Midbrain (tissue), 1 donor: ENCODE measurements at regions not wholly inside any gene's neighbourhood (a gene's known extent, or its start where the extent isn't known, plus 50 kb on each side); places are given as distances from the start of the nearest gene placed in this dataset.
"Not testable (repeated sequence)": the region's sequence is repeated elsewhere in the genome, so short reads cannot be mapped to it uniquely, and the experiment has no call there.

Source experiments
- DNase-seq: peaks from one replicate; lab custom pipeline; 2025; lab: John Stamatoyannopoulos, UW

DNA sequence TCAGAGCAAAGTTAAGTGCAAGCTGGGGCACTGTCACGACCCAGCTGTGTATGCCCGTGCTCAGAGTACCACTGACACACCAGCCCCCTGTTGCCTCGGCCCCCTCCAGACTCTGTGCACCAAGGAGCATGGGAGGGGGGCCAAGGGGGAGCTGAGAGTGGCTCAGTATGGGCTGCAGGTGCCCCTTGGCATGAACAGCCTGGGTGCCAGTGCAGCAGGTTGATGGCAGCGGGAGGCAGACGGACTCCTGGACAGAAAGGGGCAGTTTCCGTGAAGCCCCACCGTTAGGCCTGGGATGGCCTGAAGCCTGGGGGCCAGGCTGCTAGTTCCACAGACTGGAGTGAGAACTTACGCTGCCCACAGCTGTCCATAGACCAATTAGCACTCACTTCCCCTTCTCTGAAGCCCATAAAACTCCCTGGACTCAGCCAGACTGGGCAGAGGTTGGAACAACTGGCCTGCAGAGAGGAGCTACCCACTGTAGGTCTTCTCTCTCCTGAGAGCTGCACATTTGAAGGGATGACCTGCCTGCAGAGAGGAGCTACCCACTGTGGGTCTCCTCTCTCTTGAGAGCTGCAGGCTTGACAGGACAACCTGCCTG, 182.8 kb downstream of the DEPDC1B start:
- DNase-seq, result no peak

- DNase-seq, result no peak
Measured at GRCh38 chr5:60516688-60517087, 183.3 kb downstream of the DEPDC1B start.

DNA sequence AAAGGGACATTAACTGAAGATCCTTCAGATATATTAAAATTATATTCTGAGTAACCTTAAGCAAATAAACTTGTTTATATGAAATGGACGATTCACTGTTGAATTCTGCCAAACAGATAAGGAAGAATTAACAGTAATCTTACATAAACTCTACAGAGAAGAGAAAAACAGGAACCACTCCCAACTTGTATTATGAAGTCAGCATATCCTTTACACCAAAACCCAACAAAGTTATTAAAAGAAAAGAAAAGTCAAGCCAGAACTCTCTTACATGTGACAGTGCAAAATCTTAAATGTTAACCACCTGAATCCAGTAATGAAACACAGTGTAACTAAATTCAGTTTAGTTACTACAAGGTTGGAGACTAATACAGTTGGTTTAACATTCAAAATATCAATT, 185.8 kb downstream of the DEPDC1B start:
- no peak for DNase-seq

DNA sequence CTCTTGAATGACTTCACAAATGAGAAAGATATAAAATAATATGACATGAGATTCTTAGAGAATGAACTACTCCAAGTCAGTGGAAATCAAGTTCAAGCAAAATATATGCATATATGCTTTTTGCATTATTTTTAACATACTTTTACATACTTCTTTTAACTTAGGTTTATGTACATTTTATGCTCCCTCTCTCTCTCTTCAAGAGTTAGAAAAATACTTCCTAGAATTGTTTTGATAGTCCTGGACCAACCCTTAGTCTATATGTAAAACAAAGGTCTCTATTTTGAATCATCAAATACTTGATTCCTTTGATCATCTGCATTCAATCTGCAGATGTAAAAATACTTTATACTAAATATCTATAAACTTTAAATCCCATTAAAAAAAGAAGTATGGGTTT, 187.8 kb downstream of the DEPDC1B start:
- DNase-seq, result no peak

- no peak for DNase-seq
Measured at GRCh38 chr5:60510663-60511062, 189.3 kb downstream of the DEPDC1B start.

GRCh38 chr5:60510049-60510448, 189.9 kb downstream of the DEPDC1B start:
- no peak for DNase-seq

- DNase-seq, result no peak
Measured at GRCh38 chr5:60509519-60509918, 190.4 kb downstream of the DEPDC1B start.

- DNase-seq, result no peak
Measured at GRCh38 chr5:60507687-60508086, 192.3 kb downstream of the DEPDC1B start.

GRCh38 chr5:60505373-60506171, 194.4 kb downstream of the DEPDC1B start:
- DNase-seq, result no peak

DNA sequence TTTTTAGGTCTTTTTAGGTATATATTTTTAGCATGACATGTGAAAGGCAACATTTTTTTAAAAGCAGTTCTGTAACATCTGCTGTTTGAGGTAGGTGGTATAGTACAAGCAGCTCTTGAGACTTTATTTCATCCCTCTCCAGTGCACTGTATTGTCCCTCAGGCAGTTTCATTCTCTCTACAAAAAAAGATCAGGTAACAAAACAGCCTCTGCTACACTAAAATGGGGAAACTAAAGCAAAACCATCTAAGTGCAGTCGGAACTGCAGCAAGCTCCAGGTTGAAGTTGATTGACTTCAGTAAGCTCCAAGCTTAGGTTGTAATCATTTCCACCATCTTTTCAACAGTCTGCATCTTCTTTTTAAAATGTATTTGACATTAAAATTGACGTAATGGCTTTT, 195.6 kb downstream of the DEPDC1B start:
- DNase-seq, result no peak

DNA sequence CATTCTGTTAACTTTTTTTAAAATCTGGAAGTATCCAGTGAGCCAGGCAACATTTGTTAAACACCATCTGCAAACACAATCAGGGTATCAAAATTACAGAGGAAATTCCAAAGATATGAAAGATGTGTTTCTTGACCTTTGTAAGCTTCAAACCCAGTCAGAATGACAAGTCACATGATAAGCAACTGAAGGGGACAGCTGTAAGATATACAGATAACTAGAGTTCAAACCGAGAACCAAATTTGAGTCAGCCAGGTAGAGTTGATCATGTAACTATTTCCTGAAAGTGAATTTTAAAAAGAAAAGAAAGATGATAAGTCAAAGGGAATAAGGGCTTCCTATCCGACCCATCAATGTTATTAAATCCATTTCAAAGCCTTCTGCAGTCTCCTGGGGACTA, 196.2 kb downstream of the DEPDC1B start:
- DNase-seq, result no peak

- no peak for DNase-seq
Measured at GRCh38 chr5:60497706-60498500, 202.1 kb downstream of the DEPDC1B start.

DNA sequence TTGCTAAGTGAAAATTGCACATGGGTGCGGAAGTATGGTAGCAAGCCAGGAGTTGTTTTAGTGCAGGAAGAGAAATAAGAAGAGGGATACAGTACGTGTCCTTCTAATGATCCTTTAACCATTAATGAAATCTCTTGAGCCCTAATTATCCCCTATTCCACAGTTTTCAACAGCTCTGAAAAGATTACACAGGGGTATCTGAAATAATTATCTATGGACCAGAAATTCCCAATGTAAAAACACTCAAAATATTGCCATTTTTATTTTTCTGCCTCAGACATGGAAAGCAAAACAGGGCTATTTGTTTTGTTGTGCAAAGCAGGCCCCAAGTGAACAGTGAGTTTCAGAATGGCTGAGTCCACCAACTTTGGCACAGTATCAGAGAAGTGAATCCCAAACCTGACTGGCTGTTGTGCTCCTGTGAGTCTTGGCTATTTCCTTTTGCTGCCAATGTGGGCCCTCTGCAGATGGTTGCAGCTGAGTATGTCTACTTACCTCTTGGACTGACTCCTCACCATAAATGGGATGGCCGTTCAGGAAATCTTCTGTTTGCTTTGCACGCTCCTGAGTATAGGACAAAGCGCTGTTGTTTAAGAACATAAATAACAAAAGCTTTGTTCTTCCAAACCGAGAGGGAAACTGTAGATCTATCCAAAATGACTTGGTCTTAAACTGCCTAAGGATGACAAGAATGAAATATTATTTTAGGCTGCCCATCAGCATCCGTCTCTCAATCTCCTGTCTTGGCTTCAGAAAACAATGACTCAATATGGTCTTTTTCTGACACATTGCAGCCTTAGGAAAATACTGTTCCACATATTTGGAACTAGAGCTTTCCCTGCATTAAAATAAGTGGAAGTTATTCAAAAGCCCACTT, 204.1 kb downstream of the DEPDC1B start:
- DNase-seq, result peak; percentile 58

DNA sequence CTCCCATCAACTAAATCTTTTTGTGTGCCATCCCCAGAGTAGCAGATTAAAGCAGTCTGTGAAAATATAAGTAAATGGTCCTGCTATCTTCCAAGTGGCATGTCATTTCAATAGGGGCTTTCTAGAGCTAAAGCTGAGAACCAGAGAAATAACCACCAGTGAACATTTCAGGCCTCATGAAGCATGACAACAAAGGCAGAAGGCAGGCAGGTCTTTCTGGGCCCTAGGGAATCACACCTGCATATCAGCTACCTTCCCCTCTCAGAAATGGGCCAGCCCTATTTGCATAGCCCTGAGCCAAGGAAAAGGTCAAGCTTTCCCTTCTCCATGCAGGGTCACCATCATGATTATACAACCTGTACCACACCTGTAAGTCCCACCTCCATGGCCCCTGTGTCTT, 205.3 kb downstream of the DEPDC1B start:
- DNase-seq, result no peak

DNA sequence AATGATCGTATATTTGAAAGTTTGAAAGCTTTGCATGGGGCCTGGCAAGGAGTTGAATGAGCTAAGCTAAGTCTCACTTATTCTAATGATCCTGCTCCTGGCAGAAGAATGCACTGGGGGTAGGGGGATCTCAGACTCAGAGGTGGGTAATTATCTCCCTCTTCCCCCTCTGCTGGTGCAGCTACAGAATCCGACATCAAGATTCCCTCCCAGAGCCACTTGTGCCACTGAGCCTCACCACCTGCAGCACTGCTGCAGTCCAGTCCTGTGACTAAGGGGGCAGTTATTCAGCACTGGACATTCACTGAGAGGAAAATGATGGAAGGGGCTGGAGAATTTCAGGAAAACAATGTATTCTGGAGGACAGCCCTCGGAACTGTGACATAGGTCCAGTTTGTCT, 205.8 kb downstream of the DEPDC1B start:
- DNase-seq, result no peak

DNA sequence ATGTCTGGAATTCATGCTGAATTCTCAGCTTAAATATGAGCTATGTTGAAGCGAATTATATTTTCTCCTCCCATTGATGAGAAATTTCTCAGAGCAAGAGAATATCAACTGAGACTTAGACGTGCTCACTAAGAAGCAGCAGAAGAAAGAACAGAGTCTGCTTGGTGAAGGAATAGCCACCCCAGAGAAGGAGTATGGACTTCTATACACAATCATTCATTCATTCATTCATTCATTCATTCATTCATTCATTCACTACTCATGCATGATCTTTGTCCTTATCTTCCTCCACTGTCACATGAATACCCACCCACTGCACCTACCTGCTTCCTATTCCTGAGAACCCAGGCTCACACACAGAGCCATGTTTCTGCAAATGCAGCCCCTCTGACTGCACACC, 206.6 kb downstream of the DEPDC1B start:
- DNase-seq, result no peak

- no peak for DNase-seq
Measured at GRCh38 chr5:60492958-60493357, 207.0 kb downstream of the DEPDC1B start.

GRCh38 chr5:60492358-60492757, 207.6 kb downstream of the DEPDC1B start:
- DNase-seq, result not testable (repeated sequence)

GRCh38 chr5:60490597-60491166, 209.3 kb downstream of the DEPDC1B start:
- no peak for DNase-seq

- DNase-seq, result no peak
Measured at GRCh38 chr5:60489856-60490255, 210.1 kb downstream of the DEPDC1B start.

DNA sequence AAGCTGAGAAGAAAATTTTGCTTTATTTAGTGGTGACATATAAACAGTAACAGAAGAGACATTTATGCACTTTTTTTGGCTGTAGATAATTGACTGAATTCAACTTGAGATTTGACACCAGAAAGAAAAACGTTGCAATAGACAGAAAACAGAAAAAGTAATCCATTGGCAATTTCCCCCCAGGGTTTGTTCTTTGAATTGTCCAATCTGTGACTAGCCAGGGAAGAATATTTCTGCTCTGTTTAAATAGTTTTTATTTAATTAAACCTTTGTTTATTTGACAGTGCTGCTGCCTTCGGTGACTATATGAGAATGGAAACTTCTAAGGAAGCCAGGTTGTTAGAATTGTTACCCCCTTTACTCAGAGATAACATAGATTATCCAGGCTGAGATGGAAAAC, 210.6 kb downstream of the DEPDC1B start:
- no peak for DNase-seq
